Tibial artery (tissue), 4 donors: ENCODE measurements at regions not wholly inside any gene's neighbourhood (a gene's known extent, or its start where the extent isn't known, plus 50 kb on each side); places are given as distances from the start of the nearest gene placed in this dataset.

ENCODE experiments used
- DNase-seq, 2 donors: peaks; one replicate each; pipeline ENCODE4 v3.0.0-alpha.2; 2019
- H3K27ac ChIP-seq, 2 donors: fragments of 200-600 bp; sonication (generic) in 1 of 2; 1 replicate in 1 of 2; 2 replicates in 1 of 2; pipeline ENCODE4 v1.5.1; 2018 to 2019; ENCODE audit warnings: mild to moderate bottlenecking in 1 of 2
- H3K27me3 ChIP-seq, 2 donors: fragments of 200-600 bp; sonication (generic) in 1 of 2; one replicate each; pipeline versions ENCODE4 v1.5.1 to v1.6.0; 2016 to 2019
- H3K36me3 ChIP-seq, 3 donors: fragments of 200-600 bp; sonication (generic) in 2 of 3; one replicate each; pipeline ENCODE4 v1.5.1; 2016 to 2019; ENCODE audit warnings: mild to moderate bottlenecking in 2 of 3
- H3K4me1 ChIP-seq, 4 donors: fragments of 200-600 bp; sonication (generic) in 2 of 4; 1 replicate in 3 of 4; 2 replicates in 1 of 4; pipeline ENCODE4 v1.5.1; 2016 to 2019
- H3K4me3 ChIP-seq, 2 donors: fragments of 200-600 bp; sonication (generic) in 1 of 2; 1 replicate in 1 of 2; 2 replicates in 1 of 2; pipeline ENCODE4 v1.5.1; 2018 to 2019; ENCODE audit warnings: mild to moderate bottlenecking in 2 of 2
- H3K9me3 ChIP-seq, 3 donors: fragments of 200-600 bp; sonication (generic) in 1 of 3; one replicate each; pipeline ENCODE4 v1.5.1; 2016 to 2019
- intact Hi-C: fragments of 100-400 bp; cut with DNase I; formaldehyde crosslinking; loops from one replicate; pipeline ENCODE4 v1.15.0; 2023; ENCODE audit warnings: low total_unique reads
- TF ChIP-seq, protein P1 (sequence below), 2 experiments: fragments of 200-600 bp in 1 of 2; fragments of 450-650 bp in 1 of 2; IDR thresholded peaks; one replicate each; pipeline ENCODE4 v1.5.1; 2017 to 2019; ENCODE audit warnings: antibody characterized with exemption in 2 of 2, mild to moderate bottlenecking in 1 of 2, moderate library complexity in 1 of 2

DNA sequence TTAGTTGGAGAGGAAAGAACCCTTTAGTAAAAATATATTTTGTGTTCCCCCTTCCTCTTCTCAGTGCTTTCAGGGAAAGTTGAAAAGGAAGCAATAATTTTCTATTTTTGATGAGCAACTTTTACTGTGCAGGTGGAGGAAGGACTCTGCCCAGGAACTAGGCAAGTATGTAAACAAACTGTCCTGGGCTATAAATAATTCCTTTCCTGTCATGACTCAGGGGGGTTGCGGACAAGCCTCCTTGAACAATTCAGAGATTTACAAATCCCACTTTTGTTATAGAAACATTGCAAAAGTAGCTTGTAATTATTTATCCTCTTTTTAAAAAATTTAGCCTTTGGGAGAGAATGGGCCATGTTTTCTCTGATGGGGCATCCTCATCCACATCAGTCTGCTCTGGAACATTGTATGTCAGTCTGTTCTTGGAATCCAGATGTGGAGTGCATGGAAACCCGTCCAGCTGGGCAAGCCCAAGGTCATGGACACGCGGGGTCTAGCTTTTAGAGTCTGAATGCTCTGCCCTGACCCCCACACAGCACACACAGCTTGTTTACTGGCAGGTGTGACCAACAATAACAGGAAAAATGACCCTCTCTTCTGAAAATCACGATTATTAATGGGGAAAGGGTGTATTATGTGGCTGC lies 127.6 kb downstream of the GADD45G start:
- no peak for DNase-seq
- H3K36me3 ChIP-seq = no peaks in the 10 kb centered on the region
- intact Hi-C loops = loop anchor here (10.0 kb wide), 1 partner anchor 82 kb away; no protein-coding TSS in a partner anchor
- no peaks in the 10 kb centered on the region for H3K9me3 ChIP-seq
- TF ChIP-seq, protein P1, sequence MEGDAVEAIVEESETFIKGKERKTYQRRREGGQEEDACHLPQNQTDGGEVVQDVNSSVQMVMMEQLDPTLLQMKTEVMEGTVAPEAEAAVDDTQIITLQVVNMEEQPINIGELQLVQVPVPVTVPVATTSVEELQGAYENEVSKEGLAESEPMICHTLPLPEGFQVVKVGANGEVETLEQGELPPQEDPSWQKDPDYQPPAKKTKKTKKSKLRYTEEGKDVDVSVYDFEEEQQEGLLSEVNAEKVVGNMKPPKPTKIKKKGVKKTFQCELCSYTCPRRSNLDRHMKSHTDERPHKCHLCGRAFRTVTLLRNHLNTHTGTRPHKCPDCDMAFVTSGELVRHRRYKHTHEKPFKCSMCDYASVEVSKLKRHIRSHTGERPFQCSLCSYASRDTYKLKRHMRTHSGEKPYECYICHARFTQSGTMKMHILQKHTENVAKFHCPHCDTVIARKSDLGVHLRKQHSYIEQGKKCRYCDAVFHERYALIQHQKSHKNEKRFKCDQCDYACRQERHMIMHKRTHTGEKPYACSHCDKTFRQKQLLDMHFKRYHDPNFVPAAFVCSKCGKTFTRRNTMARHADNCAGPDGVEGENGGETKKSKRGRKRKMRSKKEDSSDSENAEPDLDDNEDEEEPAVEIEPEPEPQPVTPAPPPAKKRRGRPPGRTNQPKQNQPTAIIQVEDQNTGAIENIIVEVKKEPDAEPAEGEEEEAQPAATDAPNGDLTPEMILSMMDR (IDR thresholded peaks at IDR 0.05) = no peak
- peaks cover 0 to 7% (median 3%) of the 10 kb centered on the region in 4 donors for H3K4me1 ChIP-seq
- no peak overlapping the region for H3K27ac ChIP-seq
- no peaks in the 10 kb centered on the region for H3K27me3 ChIP-seq
- H3K4me3 ChIP-seq = no peak overlapping the region

GRCh38 chr9:89732939-89733324 lies 128.1 kb downstream of the GADD45G start:
- intact Hi-C loops = loop anchor here (10.0 kb wide), 1 partner anchor 82 kb away; no protein-coding TSS in a partner anchor
- TF ChIP-seq, protein P1 (IDR thresholded peaks at IDR 0.05) = no peak
- Histone ChIP-seq H3K4me1 (peaks cover 0 to 7% (median 3%) of the 10 kb centered on the region in 4 donors), H3K9me3 (no peaks in the 10 kb centered on the region), H3K27ac (no peak overlapping the region), H3K4me3 (no peak overlapping the region), H3K36me3 (no peaks in the 10 kb centered on the region), H3K27me3 (no peaks in the 10 kb centered on the region)
- no peak for DNase-seq

- Histone ChIP-seq H3K27ac (no peak overlapping the region), H3K9me3 (no peaks in the 10 kb centered on the region), H3K4me1 (peaks cover 0 to 7% (median 3%) of the 10 kb centered on the region in 4 donors), H3K4me3 (no peak overlapping the region), H3K27me3 (no peaks in the 10 kb centered on the region), H3K36me3 (no peaks in the 10 kb centered on the region)
- intact Hi-C loops = loop anchor here (10.0 kb wide), 1 partner anchor 80 kb away; no protein-coding TSS in a partner anchor
- TF ChIP-seq, protein P1 (IDR thresholded peaks at IDR 0.05) = no peak
- no peak for DNase-seq
Observed at GRCh38 chr9:89734600-89735041, 129.8 kb downstream of the GADD45G start.

DNA sequence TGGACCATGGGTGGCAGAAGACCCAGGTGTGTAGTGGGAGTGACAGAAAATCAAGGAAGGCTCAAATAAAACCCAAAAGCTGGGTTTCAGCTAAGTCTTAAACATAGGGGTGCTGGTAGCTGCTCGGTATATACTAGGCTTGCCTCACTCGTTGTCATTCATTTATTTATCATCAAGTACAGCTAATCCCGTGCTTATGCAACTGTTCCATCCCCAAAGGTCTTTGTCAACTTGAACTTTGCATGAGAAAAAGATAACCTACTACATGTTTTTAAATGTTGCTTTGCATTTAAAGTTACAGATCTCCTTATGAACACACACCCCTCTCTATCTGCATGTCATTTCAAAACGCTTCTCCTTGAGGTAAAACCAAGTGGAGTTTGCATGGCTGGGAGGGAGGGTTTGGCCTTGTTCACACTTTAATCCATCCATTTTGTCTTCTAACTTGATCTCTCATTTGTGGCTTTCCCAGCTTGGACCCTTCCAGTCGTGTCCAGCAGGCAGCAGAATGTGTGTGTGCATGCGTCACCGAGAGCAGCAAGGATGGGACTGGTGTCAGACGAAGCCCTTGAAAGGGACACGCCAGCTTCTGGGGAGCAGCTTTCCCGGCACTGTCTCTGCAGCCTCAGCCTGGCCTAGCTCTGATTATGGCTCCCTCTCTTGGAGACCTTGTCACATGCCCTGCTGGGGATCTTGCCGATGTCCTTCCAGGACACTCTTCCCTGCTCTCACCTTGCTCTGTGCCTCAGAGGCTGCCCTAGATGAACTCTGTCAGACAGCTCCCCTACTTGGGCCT lies 133.5 kb downstream of the GADD45G start:
- TF ChIP-seq, protein P1 (IDR thresholded peaks at IDR 0.05) = no peak
- intact Hi-C loops = loop anchor here (10.0 kb wide), 1 partner anchor 76 kb away; no protein-coding TSS in a partner anchor
- DNase-seq = no peak
- Histone ChIP-seq H3K9me3 (no peaks in the 10 kb centered on the region), H3K27ac (no peak overlapping the region), H3K4me1 (peaks cover 0 to 7% (median 0%) of the 10 kb centered on the region in 4 donors), H3K27me3 (no peaks in the 10 kb centered on the region), H3K4me3 (no peak overlapping the region), H3K36me3 (no peaks in the 10 kb centered on the region)

- Histone ChIP-seq H3K4me3 (no peak overlapping the region), H3K4me1 (peaks cover 0 to 6% (median 0%) of the 10 kb centered on the region in 4 donors), H3K36me3 (no peaks in the 10 kb centered on the region), H3K27ac (no peak overlapping the region), H3K9me3 (no peaks in the 10 kb centered on the region), H3K27me3 (no peaks in the 10 kb centered on the region)
- intact Hi-C loops = loop anchor here (10.0 kb wide), 1 partner anchor 75 kb away; no protein-coding TSS in a partner anchor
- TF ChIP-seq, protein P1 (IDR thresholded peaks at IDR 0.05) = no peak
- DNase-seq = no peak
Observed at GRCh38 chr9:89739511-89739910, 134.7 kb downstream of the GADD45G start.
